ENCODE measurements at regions not wholly inside any gene's neighbourhood (a gene's known extent, or its start where the extent isn't known, plus 50 kb on each side); places are given as distances from the start of the nearest gene placed in this dataset.

DNA sequence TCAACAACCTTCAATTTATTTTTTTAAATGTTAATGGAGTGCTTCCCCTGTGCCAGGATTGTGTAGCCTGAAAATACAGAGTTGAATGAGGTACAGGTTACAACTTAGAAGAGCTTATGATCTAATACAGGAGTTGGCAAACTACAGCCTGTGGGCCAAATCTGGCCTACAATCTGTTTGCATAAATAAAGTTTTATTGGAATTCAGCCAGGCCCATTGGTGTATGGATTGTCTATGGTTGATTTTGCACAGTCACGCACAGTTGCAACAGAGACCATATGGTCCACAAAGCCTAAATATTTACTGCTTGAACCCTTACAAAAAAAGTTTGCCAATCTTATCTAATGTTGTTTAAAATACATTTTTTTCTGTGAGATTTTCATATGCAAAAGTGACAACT, 177.3 kb upstream of the CCN2 start:
- TF ChIP-seq CTCF (conservative IDR thresholded peaks at IDR 0.05; ENCODE audit: low read length) (no peak), EZH2phosphoT487 (IDR thresholded peaks at IDR 0.05; ENCODE audit: borderline replicate concordance, low read depth, low read length) (no peak)
